Activated naive CD4-positive, alpha-beta T cell treated with anti-CD3 and anti-CD28 coated beads, Interleukin-2, amount 10 ng/mL, durations not matched to agents 7 days and 5 days (primary cell): ENCODE measurements at regions not wholly inside any gene's neighbourhood (a gene's known extent, or its start where the extent isn't known, plus 50 kb on each side); places are given as distances from the start of the nearest gene placed in this dataset.
A peak's percentile ranks its signal among the peaks of the same experiment; 100 is the strongest.
"Not testable (repeated sequence)": the region's sequence is repeated elsewhere in the genome, so short reads cannot be mapped to it uniquely, and the experiment has no call there.

Experiments used
- CTCF ChIA-PET: fragments of 350-600 bp; sonication (Branson Sonifier 250); formaldehyde crosslinking; loops from one replicate; lab custom pipeline; 2021; ENCODE audit warnings: antibody characterized with exemption; lab: Charles Lee
- DNase-seq: peaks from one replicate; pipeline ENCODE4 v3.0.0-alpha.2; 2020
- H3K27ac Mint-ChIP-seq: one replicate; pipeline ENCODE4 v1.8.0; 2021; ENCODE audit warnings: mild to moderate bottlenecking, moderate library complexity, mixed read lengths
- H3K27me3 Mint-ChIP-seq: one replicate; pipeline ENCODE4 v1.8.0; 2021; ENCODE audit warnings: mild to moderate bottlenecking, mixed read lengths
- H3K36me3 Mint-ChIP-seq: one replicate; pipeline ENCODE4 v1.8.0; 2021; ENCODE audit warnings: mixed read lengths
- H3K4me1 Mint-ChIP-seq: one replicate; pipeline ENCODE4 v1.8.0; 2021; ENCODE audit warnings: mixed read lengths
- H3K4me3 Mint-ChIP-seq: one replicate; pipeline ENCODE4 v1.8.0; 2021; ENCODE audit warnings: mild to moderate bottlenecking, moderate library complexity, mixed read lengths
- H3K9me3 Mint-ChIP-seq: one replicate; pipeline ENCODE4 v1.8.0; 2021; ENCODE audit warnings: mixed read lengths

DNA sequence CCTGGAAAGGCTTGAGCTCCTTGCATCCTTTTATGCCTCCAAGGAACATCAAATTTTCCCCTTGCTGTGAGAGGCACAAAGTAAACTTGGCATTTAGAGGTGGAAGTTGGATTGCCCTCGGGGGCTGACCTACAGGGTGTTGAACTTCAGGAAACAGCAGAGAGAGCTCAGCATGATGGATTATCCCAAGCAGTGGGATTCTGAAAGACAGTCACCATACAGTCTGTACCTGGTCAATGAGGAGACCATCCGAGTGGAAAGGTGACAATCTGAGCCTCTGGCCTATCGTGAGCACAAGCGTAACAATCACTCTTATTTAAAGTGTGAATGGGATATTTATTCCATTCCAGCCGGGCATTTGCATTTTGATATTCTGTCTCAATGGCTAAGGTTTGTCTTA is 105.6 kb upstream of the NECTIN3 start:
- CTCF ChIA-PET: no interaction called here
- no peak for DNase-seq
- Mint-ChIP-seq H3K4me3 (no peak overlapping the region), H3K27ac (no peak overlapping the region), H3K4me1 (no peaks in the 10 kb centered on the region), H3K9me3 (peaks cover 5% of the 10 kb centered on the region), H3K36me3 (no peaks in the 10 kb centered on the region), H3K27me3 (peaks cover 5% of the 10 kb centered on the region)

DNA sequence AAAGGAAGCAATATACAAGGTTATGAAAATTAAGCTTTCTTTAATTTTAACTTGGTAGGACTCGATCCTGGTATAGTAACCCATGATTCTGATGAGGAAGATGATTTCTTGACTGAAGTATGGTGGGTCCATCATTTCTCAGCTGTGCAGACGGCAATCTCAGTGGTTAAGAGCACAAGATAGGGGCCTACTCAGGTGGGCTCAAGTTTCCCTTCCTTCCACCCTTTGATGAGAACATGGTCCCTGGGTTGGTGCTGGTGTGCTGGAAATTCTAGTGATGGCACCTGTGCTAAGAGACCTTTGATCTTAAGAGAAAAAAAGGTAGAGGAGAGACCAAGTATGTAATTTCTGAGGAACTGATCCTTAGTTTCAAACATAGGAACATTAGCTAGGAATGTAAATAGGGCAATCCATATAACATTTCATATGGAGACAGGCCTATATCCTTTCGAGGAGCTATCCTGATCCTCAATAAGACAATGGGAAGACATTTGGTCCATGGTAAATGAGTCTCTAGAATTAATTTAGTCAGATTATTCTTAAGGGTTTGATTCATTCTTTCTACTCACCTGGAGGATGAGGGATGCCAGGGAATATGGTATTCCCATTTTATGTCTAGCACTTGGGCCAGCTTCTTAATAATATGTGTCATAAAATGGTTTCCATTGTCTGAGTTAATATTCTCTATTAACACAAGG is 104.5 kb upstream of the NECTIN3 start:
- Mint-ChIP-seq H3K4me3 (no peak overlapping the region), H3K4me1 (no peaks in the 10 kb centered on the region)

DNA sequence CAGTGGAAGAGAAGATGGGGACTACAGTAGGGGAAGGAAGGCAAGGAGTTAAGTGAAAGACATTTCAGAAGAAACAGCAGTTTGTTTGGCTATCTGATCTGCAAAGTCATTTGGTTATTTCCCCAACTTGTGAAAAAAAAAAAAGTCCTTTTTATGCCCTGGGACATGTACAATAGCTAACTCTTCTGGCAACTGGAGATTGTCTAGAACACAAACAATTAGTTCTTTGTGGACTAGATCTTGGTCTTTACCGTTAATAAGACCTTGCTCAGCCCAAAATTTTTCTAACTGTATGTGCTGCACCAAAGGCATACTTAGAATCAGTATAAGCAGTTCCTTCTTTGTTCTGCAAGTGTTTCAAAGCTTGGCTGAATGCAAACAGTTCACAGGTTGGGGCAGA is 103.5 kb upstream of the NECTIN3 start:
- Mint-ChIP-seq H3K36me3 (no peaks in the 10 kb centered on the region), H3K4me1 (no peaks in the 10 kb centered on the region), H3K9me3 (peaks cover 5% of the 10 kb centered on the region), H3K27ac (no peak overlapping the region), H3K4me3 (no peak overlapping the region), H3K27me3 (peaks cover 5% of the 10 kb centered on the region)
- CTCF ChIA-PET: no interaction called here
- DNase-seq: no peak

More for the DNA sequence above, 104.5 kb upstream of the NECTIN3 start:
- Mint-ChIP-seq H3K27ac (no peak overlapping the region), H3K27me3 (peaks cover 5% of the 10 kb centered on the region), H3K36me3 (no peaks in the 10 kb centered on the region), H3K9me3 (peaks cover 5% of the 10 kb centered on the region)
- no peak for DNase-seq
- CTCF ChIA-PET: no interaction called here

DNA sequence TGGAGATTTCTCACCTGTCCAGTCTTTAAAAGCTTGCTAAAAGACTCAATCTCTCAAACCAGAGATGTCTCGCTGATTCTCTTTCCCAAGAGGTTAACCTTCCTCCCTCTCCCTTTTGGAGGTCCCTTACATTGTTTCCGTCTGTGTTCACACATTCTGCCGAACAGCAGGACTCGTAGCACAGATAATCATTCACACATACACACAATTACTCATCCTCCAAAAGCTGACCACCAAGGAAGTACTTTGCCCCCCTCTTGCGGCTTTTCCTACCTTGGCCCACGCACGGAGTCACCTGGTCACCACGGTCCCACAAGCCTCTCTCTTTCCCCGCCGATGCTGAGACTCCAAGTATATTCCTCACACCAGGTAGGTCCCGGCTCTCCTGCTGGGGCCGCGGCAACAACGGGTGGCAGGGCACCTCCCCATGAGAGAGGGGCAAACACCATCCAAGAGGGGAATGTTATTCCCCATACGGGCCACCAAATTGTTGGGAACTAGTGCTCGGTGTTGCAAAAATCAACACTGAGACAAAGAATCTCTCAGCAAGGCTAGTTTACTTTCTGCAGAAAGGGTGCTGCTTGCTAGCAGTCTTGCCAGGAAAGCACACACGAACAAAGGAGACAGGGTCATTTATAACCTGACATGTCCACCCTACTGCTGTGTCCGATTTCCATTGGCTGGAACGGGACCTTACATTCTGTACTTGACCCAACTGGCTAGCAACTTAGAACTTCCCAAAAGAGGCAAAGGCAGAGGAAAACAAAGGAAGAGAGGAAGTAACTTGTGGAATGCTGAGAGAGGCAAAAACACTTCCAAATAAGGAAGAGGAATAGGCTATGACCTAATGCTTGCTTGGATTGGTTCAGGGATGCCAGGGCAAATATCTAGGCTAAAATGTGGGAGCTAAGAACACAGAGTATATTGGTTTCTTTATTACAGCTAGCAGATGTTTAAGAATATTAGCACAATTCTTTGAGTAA is 102.1 kb upstream of the NECTIN3 start:
- no peak overlapping the region for H3K4me3 Mint-ChIP-seq
- no peaks in the 10 kb centered on the region for H3K36me3 Mint-ChIP-seq
- peaks cover 5% of the 10 kb centered on the region for H3K27me3 Mint-ChIP-seq
- H3K4me1 Mint-ChIP-seq: peaks cover 5% of the 10 kb centered on the region
- peaks cover 3% of the 10 kb centered on the region for H3K9me3 Mint-ChIP-seq
- DNase-seq: no peak
- CTCF ChIA-PET: no interaction called here
- peak overlapping the region; percentile 29 for H3K27ac Mint-ChIP-seq

DNA sequence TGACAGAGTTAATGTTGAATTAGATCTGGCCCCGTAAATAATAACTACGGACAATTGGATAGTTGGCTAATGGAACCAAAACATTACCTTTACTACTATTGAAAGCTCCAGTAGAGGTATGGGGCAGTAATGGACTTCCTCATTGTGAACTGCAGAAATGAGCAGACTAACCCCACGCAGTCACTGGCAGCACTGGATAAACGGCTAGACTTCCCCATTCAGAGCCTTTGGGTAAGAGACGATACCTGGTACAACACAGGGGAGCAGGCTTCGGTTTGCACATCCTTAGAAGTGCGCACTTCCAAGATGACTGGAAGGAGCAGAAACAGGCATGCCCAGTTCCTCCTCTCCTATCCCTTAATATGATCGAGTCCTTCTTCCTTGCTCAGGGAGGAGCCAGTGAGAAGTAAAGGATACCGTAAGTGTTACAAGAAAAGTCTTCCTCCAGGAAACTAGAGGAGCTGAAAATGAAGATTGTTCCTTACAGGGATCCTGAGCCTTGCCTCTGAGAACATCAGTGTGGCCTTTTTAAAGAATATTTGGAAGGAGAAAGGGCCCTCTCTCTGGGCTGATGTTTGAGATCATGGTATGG is 100.5 kb upstream of the NECTIN3 start:
- Mint-ChIP-seq H3K4me1 (peaks cover 5% of the 10 kb centered on the region), H3K4me3 (no peak overlapping the region), H3K36me3 (no peaks in the 10 kb centered on the region), H3K27ac (no peak overlapping the region), H3K27me3 (peaks cover 5% of the 10 kb centered on the region), H3K9me3 (peaks cover 3% of the 10 kb centered on the region)
- DNase-seq: no peak
- CTCF ChIA-PET: no interaction called here

DNA sequence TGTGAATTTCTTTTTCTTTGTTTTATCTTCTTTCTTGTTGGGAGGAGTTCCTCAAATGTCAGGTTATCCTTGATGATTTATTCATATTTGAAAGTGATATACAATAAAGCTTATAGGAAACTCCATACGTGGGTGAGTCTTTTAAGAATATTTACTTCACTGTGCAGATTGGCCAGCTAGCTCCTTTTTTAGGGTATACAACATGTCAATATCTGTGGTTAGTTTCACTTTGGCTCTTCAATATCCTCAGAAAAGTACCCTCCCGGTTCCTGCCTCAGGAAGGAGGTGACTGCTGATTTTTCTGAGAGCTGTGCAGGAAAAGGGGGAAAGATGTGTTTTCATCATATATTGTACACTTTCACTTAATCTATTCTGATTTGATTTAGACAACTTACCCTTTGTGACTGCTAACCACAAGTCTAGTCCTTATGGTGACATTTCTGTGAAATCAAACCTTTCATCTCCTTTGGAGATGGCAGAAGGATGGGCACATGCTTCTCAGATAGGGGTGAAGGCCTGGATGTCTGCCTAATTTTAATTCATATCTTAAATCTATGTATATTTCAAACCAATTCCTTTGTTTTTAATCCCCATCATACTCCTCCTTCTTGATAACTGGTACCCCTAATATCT is 98.2 kb upstream of the NECTIN3 start:
- H3K4me1 Mint-ChIP-seq: peaks cover 5% of the 10 kb centered on the region
- H3K9me3 Mint-ChIP-seq: peaks cover 3% of the 10 kb centered on the region
- no peak overlapping the region for H3K4me3 Mint-ChIP-seq
- no peak for DNase-seq
- no peak overlapping the region for H3K27ac Mint-ChIP-seq
- H3K27me3 Mint-ChIP-seq: peaks cover 5% of the 10 kb centered on the region
- CTCF ChIA-PET: no interaction called here
- no peaks in the 10 kb centered on the region for H3K36me3 Mint-ChIP-seq

DNA sequence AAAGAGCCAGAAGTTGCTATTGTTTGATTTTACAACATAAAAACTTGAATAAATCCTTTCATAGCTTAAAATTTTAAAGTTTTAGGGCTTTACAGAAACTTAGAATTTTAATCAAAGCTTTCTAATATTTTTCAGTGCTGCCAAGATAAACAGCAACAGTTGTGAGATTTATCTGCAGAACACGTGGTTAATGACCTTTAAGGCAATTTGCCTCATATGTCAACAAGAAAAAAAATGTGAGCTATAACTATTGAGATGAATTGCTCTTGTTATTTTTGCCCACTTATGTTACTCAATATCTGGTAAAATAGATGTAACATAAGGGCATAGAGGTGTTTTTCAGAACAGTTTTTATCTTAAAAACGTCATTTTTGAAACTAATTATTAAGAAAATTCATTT is 96.7 kb upstream of the NECTIN3 start:
- Mint-ChIP-seq H3K9me3 (peaks cover under 1% of the 10 kb centered on the region), H3K27ac (no peak overlapping the region), H3K4me1 (peaks cover 5% of the 10 kb centered on the region), H3K36me3 (no peaks in the 10 kb centered on the region), H3K27me3 (no peaks in the 10 kb centered on the region), H3K4me3 (no peak overlapping the region)
- no peak for DNase-seq
- CTCF ChIA-PET: no interaction called here

DNA sequence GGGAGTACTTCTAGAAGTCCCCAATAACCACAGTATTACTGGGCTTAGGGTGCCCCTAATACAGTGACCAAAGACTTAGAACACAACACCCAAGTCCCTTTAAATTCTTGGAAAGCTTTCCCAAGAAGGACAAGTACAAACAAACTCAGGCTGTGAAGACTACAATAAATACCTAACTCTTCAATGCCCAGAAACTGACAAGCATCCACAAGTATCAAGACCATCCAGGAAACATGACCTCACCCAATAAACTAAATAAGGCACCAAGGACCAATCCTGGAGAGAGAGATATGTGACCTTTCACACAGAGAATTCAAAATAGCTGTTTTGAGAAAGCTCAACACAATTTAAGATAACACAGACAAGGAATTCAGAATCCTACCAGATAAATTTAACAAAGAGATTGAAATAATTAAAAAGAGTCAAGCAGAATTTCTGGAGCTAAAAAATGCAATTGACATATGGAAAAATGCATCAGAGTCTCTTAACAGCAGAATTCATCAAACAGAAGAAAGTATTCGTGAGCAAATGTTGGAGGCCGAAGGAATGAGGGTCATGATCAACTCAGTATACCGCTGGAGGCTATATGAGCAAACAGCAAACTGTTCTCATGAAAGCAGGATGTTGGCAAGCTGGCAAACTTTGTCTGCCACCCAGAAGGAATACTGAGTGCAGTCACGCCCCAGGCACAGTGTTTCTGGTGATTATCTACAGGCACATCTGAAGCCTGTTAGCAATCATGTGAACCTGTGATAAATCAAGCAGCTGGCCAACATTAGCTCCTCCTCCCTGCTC is 87.0 kb upstream of the NECTIN3 start:
- DNase-seq: no peak
- Mint-ChIP-seq H3K4me1 (no peaks in the 10 kb centered on the region), H3K9me3 (no peaks in the 10 kb centered on the region), H3K4me3 (no peak overlapping the region), H3K27ac (no peak overlapping the region), H3K27me3 (peaks cover 4% of the 10 kb centered on the region), H3K36me3 (no peaks in the 10 kb centered on the region)
- CTCF ChIA-PET: no interaction called here

DNA sequence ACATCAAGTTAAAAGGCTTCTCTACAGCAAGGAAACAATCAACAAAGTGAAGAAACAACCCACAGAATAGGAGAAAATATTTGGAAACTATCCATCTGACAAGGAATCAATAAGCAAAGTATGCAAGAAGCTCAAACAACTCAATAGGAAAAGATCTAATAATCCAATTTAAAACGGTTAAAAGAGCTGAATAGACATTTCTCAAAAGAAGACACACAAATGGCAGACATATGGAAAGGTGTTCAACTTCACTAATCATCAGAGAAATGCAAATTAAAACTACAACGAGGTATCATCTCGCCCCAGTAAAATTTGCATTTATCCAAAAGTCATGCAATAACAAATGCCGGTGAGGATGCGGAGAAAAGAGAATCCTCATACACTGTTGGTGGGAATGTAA is 82.2 kb upstream of the NECTIN3 start:
- no peak for DNase-seq
- Mint-ChIP-seq H3K27me3 (peaks cover 4% of the 10 kb centered on the region), H3K9me3 (no peaks in the 10 kb centered on the region), H3K36me3 (no peaks in the 10 kb centered on the region), H3K27ac (no peak overlapping the region), H3K4me1 (no peaks in the 10 kb centered on the region), H3K4me3 (no peak overlapping the region)
- CTCF ChIA-PET: interaction anchor here (0.7 kb wide), 1 partner anchor 240 kb away, joined by 3 read pairs; no protein-coding TSS in a partner anchor

DNA sequence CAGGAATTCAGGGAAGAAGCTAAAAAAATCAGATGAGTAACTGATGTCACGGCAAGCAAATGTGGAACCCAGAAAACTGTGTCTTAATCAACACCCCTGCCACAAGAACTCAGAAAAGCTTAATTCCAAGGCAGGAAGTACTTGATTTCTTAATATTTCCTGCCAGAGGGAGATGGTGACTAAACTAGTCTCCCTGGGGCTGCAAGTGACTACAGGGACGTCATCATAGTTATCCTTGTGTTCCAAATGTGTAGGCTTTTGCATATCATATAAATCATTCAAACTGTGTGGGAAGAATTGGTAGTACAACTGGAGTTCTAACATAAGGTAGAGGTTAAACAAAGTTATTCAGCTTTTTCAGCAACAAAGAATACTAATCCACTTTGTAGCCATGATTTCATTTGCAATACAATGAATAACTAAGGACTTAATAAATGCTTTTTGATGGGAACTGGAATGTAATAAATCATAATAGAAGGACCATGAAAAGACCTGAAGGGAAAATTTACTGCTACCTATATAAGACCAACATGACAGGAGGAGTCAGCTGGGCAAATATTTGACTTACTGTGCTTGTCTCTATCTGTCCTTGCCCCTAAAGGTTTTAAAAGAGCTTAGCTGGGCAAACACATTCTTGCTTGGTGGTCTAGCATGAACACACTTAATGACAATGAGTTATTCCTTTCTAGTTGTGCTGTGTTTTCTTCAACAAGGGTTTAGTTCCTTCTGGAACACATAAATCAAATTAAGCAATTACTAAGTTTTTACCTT is 76.0 kb upstream of the NECTIN3 start:
- Mint-ChIP-seq H3K4me1 (no peaks in the 10 kb centered on the region), H3K36me3 (no peaks in the 10 kb centered on the region), H3K9me3 (no peaks in the 10 kb centered on the region), H3K27me3 (peaks cover 4% of the 10 kb centered on the region), H3K27ac (no peak overlapping the region), H3K4me3 (no peak overlapping the region)
- no peak for DNase-seq
- CTCF ChIA-PET: no interaction called here

DNA sequence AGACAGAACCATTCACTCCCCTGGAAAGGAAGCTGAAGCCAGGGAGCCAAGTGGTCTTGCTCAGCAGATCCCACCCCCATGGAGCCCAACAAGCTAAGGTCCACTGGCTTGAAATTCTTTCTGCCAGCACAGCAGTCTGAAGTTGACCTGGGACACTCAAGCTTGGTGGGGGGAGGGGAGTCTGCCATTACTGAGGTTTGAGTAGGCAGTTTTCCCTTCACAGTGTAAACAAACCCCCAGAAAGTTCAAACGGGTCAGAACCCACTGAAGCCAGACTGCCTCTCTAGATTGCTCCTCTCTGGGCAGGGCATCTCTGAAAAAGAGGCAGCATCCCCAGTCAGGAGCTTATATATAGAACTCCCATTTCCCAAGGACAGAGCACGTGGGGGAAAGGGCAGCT is 72.8 kb upstream of the NECTIN3 start:
- H3K27me3 Mint-ChIP-seq, DNase-seq, H3K36me3 Mint-ChIP-seq, CTCF ChIA-PET, H3K4me1 Mint-ChIP-seq, H3K9me3 Mint-ChIP-seq, H3K4me3 Mint-ChIP-seq, H3K27ac Mint-ChIP-seq: not testable (repeated sequence)

DNA sequence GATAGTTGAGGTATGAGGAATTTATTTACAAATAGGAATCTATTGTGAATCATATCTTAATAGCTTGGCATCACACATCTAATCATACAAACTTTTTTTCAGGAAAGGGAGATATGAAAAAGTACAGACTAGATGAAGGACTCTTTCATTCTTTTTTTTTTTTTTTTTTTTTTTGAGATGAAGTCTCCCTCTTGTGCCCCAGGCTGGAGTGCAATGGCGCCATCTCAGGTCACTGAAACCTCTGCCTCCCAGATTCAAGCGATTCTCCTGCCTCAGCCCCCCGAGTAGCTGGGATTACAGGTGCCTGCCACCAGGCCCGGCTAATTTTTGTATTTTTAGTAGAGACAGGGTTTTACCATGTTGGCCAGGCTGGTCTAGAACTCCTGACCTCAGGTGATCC is 65.1 kb upstream of the NECTIN3 start:
- not testable (repeated sequence) for DNase-seq, H3K4me1 Mint-ChIP-seq, H3K9me3 Mint-ChIP-seq, H3K4me3 Mint-ChIP-seq, H3K27me3 Mint-ChIP-seq, H3K27ac Mint-ChIP-seq, H3K36me3 Mint-ChIP-seq
- CTCF ChIA-PET: interaction anchor here (0.6 kb wide), 1 partner anchor 1204 kb away, joined by 3 read pairs; no protein-coding TSS in a partner anchor
